EH (cell line): ENCODE measurements at regions not wholly inside any gene's neighbourhood (a gene's known extent, or its start where the extent isn't known, plus 50 kb on each side); places are given as distances from the start of the nearest gene placed in this dataset.
"Not testable (repeated sequence)": the region's sequence is repeated elsewhere in the genome, so short reads cannot be mapped to it uniquely, and the experiment has no call there.

Source experiments
- DNase-seq: peaks from one replicate; pipeline ENCODE4 v3.0.0-alpha.2; 2015; ENCODE audit warnings: low read depth

- DNase-seq, result no peak
These were observed 1674.3 kb upstream of the AGA start for GRCh38 chr4:179116581-179116980.

GRCh38 chr4:179123084-179123483, 1680.8 kb upstream of the AGA start:
- no peak for DNase-seq

GRCh38 chr4:179124419-179124818, 1682.2 kb upstream of the AGA start:
- DNase-seq, result no peak

GRCh38 chr4:179124957-179125356, 1682.7 kb upstream of the AGA start:
- no peak for DNase-seq

- no peak for DNase-seq
These were observed 1683.6 kb upstream of the AGA start for GRCh38 chr4:179125870-179126269.

GRCh38 chr4:179128299-179128698, 1686.1 kb upstream of the AGA start:
- DNase-seq, result no peak

GRCh38 chr4:179130122-179130714, 1688.0 kb upstream of the AGA start:
- DNase-seq, result no peak

- no peak for DNase-seq
These were observed 1703.7 kb upstream of the AGA start for GRCh38 chr4:179145746-179146525.

GRCh38 chr4:179151770-179152169, 1709.5 kb upstream of the AGA start:
- no peak for DNase-seq

GRCh38 chr4:179163147-179163546, 1720.9 kb upstream of the AGA start:
- DNase-seq, result no peak

- no peak for DNase-seq
These were observed 1722.2 kb upstream of the AGA start for GRCh38 chr4:179164267-179164999.

GRCh38 chr4:179165000-179165738, 1722.9 kb upstream of the AGA start:
- no peak for DNase-seq

GRCh38 chr4:179165862-179166261, 1723.6 kb upstream of the AGA start:
- DNase-seq, result no peak

GRCh38 chr4:179170308-179170707, 1728.1 kb upstream of the AGA start:
- not testable (repeated sequence) for DNase-seq

- DNase-seq, result no peak
These were observed 1740.5 kb upstream of the AGA start for GRCh38 chr4:179182741-179183140.

- no peak for DNase-seq
These were observed 1753.7 kb upstream of the AGA start for GRCh38 chr4:179195887-179196286.

- DNase-seq, result no peak
These were observed 1754.3 kb upstream of the AGA start for GRCh38 chr4:179196511-179196910.

GRCh38 chr4:179200681-179201080, 1758.4 kb upstream of the AGA start:
- DNase-seq, result no peak

- DNase-seq, result no peak
These were observed 1783.4 kb upstream of the AGA start for GRCh38 chr4:179225594-179225993.

GRCh38 chr4:179248821-179249220, 1806.6 kb upstream of the AGA start:
- no peak for DNase-seq

- no peak for DNase-seq
These were observed 1826.6 kb upstream of the AGA start for GRCh38 chr4:179268791-179269190.

- DNase-seq, result no peak
These were observed 1830.0 kb upstream of the AGA start for GRCh38 chr4:179272282-179272681.
